ENCODE measurements at regions not wholly inside any gene's neighbourhood (a gene's known extent, or its start where the extent isn't known, plus 50 kb on each side); places are given as distances from the start of the nearest gene placed in this dataset.

- TF ChIP-seq POLR2A (IDR thresholded peaks at IDR 0.05) = no peak
- TF ChIP-seq, protein P1, sequence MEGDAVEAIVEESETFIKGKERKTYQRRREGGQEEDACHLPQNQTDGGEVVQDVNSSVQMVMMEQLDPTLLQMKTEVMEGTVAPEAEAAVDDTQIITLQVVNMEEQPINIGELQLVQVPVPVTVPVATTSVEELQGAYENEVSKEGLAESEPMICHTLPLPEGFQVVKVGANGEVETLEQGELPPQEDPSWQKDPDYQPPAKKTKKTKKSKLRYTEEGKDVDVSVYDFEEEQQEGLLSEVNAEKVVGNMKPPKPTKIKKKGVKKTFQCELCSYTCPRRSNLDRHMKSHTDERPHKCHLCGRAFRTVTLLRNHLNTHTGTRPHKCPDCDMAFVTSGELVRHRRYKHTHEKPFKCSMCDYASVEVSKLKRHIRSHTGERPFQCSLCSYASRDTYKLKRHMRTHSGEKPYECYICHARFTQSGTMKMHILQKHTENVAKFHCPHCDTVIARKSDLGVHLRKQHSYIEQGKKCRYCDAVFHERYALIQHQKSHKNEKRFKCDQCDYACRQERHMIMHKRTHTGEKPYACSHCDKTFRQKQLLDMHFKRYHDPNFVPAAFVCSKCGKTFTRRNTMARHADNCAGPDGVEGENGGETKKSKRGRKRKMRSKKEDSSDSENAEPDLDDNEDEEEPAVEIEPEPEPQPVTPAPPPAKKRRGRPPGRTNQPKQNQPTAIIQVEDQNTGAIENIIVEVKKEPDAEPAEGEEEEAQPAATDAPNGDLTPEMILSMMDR (IDR thresholded peaks at IDR 0.05) = no peak
Observed at GRCh38 chr13:111398196-111398595, 77.8 kb downstream of the TEX29 start.

Measured in uterus (tissue), 2 donors.